ENCODE measurements at regions not wholly inside any gene's neighbourhood (a gene's known extent, or its start where the extent isn't known, plus 50 kb on each side); places are given as distances from the start of the nearest gene placed in this dataset.

DNA sequence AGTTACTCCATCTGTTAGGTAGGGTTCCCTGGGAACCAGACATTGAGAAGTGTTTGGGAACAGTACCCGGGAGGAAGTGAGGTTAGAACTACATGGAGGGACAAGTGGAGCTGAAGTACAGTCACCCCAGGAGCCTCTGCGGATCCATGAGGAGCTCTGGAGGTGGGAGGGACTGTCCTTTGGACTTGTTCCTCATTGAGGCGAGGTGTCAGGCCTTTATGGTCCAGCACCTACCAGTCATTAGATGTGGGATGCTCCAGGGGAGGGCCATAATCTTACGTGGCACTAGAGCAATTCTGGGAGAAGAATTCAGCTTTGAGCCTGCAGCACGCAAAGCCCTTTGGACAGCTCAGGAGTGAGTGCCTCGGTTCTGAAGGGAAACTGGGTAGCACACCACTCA, 142.8 kb downstream of the DACT1 start:
- TF ChIP-seq RXRA (CRISPR knock-in tag; IDR thresholded peaks at IDR 0.05) (no peak), MAF1 (CRISPR knock-in tag; IDR thresholded peaks at IDR 0.05; ENCODE audit: borderline replicate concordance) (no peak), CTCF (CRISPR knock-in tag; IDR thresholded peaks at IDR 0.05) (no peak), MAX (IDR thresholded peaks at IDR 0.05) (no peak), POLR2A (IDR thresholded peaks at IDR 0.05; ENCODE audit: insufficient read depth in 1 of 2, low read depth in 2 of 2, low read length in 2 of 2) (no peak), UBTF (CRISPR knock-in tag; IDR thresholded peaks at IDR 0.05) (no peak), HMGXB4 (CRISPR knock-in tag; IDR thresholded peaks at IDR 0.05; ENCODE audit: borderline replicate concordance in 1 of 2, low read depth in 1 of 2) (no peak), ZNF138 (CRISPR knock-in tag; IDR thresholded peaks at IDR 0.05; ENCODE audit: low read depth) (no peak), EZH2 (conservative IDR thresholded peaks at IDR 0.05; ENCODE audit: low read depth, low read length) (no peak), ZNF335 (CRISPR knock-in tag; IDR thresholded peaks at IDR 0.05) (no peak)

All from HepG2 (cell line).